CD14-positive monocyte (primary cell): ENCODE measurements at regions not wholly inside any gene's neighbourhood (a gene's known extent, or its start where the extent isn't known, plus 50 kb on each side); places are given as distances from the start of the nearest gene placed in this dataset.
A peak's percentile ranks its signal among the peaks of the same experiment; 100 is the strongest.

ENCODE experiments used
- DNase-seq, 3 donors: peaks; one replicate each; pipeline ENCODE4 v3.0.0-alpha.2; 2011 to 2022
- H2AFZ ChIP-seq: 2 replicates; pipeline ENCODE4 v1.6.0; 2012; ENCODE audit warnings: mild to moderate bottlenecking, low read depth, low read length, inconsistent platforms; ENCODE audit not compliant: insufficient read depth, poor library complexity, severe bottlenecking
- H3K27ac ChIP-seq, 2 donors: 1 replicate in 1 of 2; 2 replicates in 1 of 2; pipeline ENCODE4 v1.5.1; 2012 to 2013; ENCODE audit warnings: low read length in 2 of 2, control low read depth in 1 of 2, inconsistent platforms in 1 of 2, low read depth in 1 of 2, mild to moderate bottlenecking in 1 of 2
- H3K27me3 ChIP-seq, 2 donors: one replicate each; pipeline versions ENCODE4 v1.6.0 to v1.6.1; 2011 to 2013; ENCODE audit warnings: low read length in 2 of 2; ENCODE audit not compliant: control insufficient read depth in 2 of 2, insufficient read depth in 2 of 2
- H3K36me3 ChIP-seq, 2 donors: replicated peaks in 1 of 2; 1 replicate in 1 of 2; 2 replicates in 1 of 2; pipeline versions ENCODE4 v1.5.1 to v1.6.1; 2012 to 2013; ENCODE audit warnings: low read length in 2 of 2, control low read depth in 1 of 2, inconsistent platforms in 1 of 2, mild to moderate bottlenecking in 1 of 2; ENCODE audit not compliant: insufficient read depth in 2 of 2, control insufficient read depth in 1 of 2
- H3K4me1 ChIP-seq, 2 donors: 1 replicate in 1 of 2; 2 replicates in 1 of 2; pipeline versions ENCODE4 v1.5.1 to v1.6.1; 2012 to 2013; ENCODE audit warnings: low read length in 2 of 2, control low read depth in 1 of 2, inconsistent platforms in 1 of 2, mild to moderate bottlenecking in 1 of 2, moderate library complexity in 1 of 2; ENCODE audit not compliant: insufficient read depth in 2 of 2, control insufficient read depth in 1 of 2
- H3K4me2 ChIP-seq: replicated peaks from 2 replicates; pipeline ENCODE3; 2012; ENCODE audit warnings: low read length, moderate library complexity, mild to moderate bottlenecking; ENCODE audit not compliant: poor library complexity, severe bottlenecking; ENCODE audit errors: extremely low read depth
- H3K4me3 ChIP-seq, 3 experiments: fragments of 200-600 bp in 1 of 3; sonication (generic) in 1 of 3; replicated peaks in 1 of 3; 1 replicate in 2 of 3; 2 replicates in 1 of 3; pipeline ENCODE4 v1.5.1; 2011 to 2013; ENCODE audit warnings: low read length in 3 of 3, mild to moderate bottlenecking in 3 of 3, control low read depth in 2 of 3, low read depth in 2 of 3, inconsistent platforms in 1 of 3, moderate library complexity in 1 of 3
- H3K79me2 ChIP-seq: 2 replicates; pipeline ENCODE4 v1.6.0; 2012; ENCODE audit warnings: mild to moderate bottlenecking, control low read depth, inconsistent platforms, low read length, moderate library complexity; ENCODE audit not compliant: insufficient read depth
- H3K9ac ChIP-seq: 2 replicates; pipeline ENCODE4 v1.6.0; 2017; ENCODE audit warnings: low read length, mild to moderate bottlenecking; ENCODE audit not compliant: insufficient read depth, poor library complexity, severe bottlenecking
- H3K9me3 ChIP-seq, 2 donors: replicated peaks in 1 of 2; 1 replicate in 1 of 2; 2 replicates in 1 of 2; pipeline versions ENCODE4 v1.5.1 to v1.6.1; 2012 to 2013; ENCODE audit warnings: low read length in 2 of 2, control low read depth in 1 of 2; ENCODE audit not compliant: control insufficient read depth in 1 of 2, insufficient read depth in 1 of 2
- H4K20me1 ChIP-seq: 2 replicates; pipeline ENCODE4 v1.6.0; 2012; ENCODE audit warnings: mild to moderate bottlenecking, low read length, control low read depth, moderate library complexity; ENCODE audit not compliant: insufficient read depth
- H3K27ac Mint-ChIP-seq, 7 donors: one replicate each; pipeline ENCODE4 v1.8.0; 2020; ENCODE audit warnings: mild to moderate bottlenecking in 7 of 7, mixed read lengths in 7 of 7, moderate library complexity in 6 of 7, inconsistent platforms in 2 of 7
- H3K27me3 Mint-ChIP-seq, 3 donors: one replicate each; pipeline ENCODE4 v1.8.0; 2021 to 2022; ENCODE audit warnings: low read depth in 3 of 3, mild to moderate bottlenecking in 3 of 3, mixed read lengths in 3 of 3, moderate library complexity in 3 of 3, inconsistent platforms in 1 of 3
- H3K36me3 Mint-ChIP-seq, 2 donors: one replicate each; pipeline ENCODE4 v1.8.0; 2020; ENCODE audit warnings: mixed read lengths in 2 of 2, inconsistent platforms in 1 of 2, mild to moderate bottlenecking in 1 of 2
- H3K4me1 Mint-ChIP-seq: one replicate; pipeline ENCODE4 v1.8.0; 2020; ENCODE audit warnings: mild to moderate bottlenecking, mixed read lengths
- H3K4me3 Mint-ChIP-seq, 2 donors: one replicate each; pipeline ENCODE4 v1.8.0; 2020; ENCODE audit warnings: mild to moderate bottlenecking in 2 of 2, mixed read lengths in 2 of 2, moderate library complexity in 1 of 2
- H3K9me3 Mint-ChIP-seq, 7 donors: one replicate each; pipeline ENCODE4 v1.8.0; 2020 to 2022; ENCODE audit warnings: mixed read lengths in 7 of 7, mild to moderate bottlenecking in 6 of 7, moderate library complexity in 6 of 7, inconsistent platforms in 2 of 7
- CTCF ChIP-seq: fragments of 200-600 bp; IDR thresholded peaks from one replicate; pipeline ENCODE4 v1.8.0; 2022; ENCODE audit warnings: antibody characterized with exemption, mild to moderate bottlenecking
- WGBS: methylation state at CpG from one replicate; pipeline ENCODE4 v1.1.5; 2013; ENCODE audit warnings: missing lambda C conversion rate; ENCODE audit not compliant: insufficient coverage; 5-methylcytosine and 5-hydroxymethylcytosine counted together
- intact Hi-C, 2 donors: fragments of 100-400 bp; cut with micrococcal nuclease; formaldehyde crosslinking; loops; one replicate each; pipeline versions ENCODE4 v1.15.0 to v1.15.1; 2023

- peak overlapping the region in 1 of 7 donors; percentile 11 for H3K27ac Mint-ChIP-seq
- no peak for TF ChIP-seq CTCF
- Histone ChIP-seq H4K20me1 (no peaks in the 10 kb centered on the region), H3K79me2 (no peaks in the 10 kb centered on the region), H3K4me2 (no peak overlapping the region), H3K4me1 (no peaks in the 10 kb centered on the region), H3K27me3 (no peaks in the 10 kb centered on the region), H3K4me3 (no peak overlapping the region), H3K27ac (no peak overlapping the region), H3K36me3 (no peaks in the 10 kb centered on the region), H3K9ac (no peak overlapping the region), H3K9me3 (peaks cover 0 to 4% of the 10 kb centered on the region in 2 donors), H2AFZ (no peak overlapping the region)
- H3K4me3 Mint-ChIP-seq = no peak overlapping the region
- peaks cover 0 to 6% (median 3%) of the 10 kb centered on the region in 7 donors for H3K9me3 Mint-ChIP-seq
- 100% methylated on average over 2 of the region's 6 CpGs for WGBS
- H3K36me3 Mint-ChIP-seq = no peaks in the 10 kb centered on the region
- peaks cover 0 to 1% (median 0%) of the 10 kb centered on the region in 3 donors for H3K27me3 Mint-ChIP-seq
- H3K4me1 Mint-ChIP-seq = no peaks in the 10 kb centered on the region
- no peak for DNase-seq
- intact Hi-C loops = no loop called here
Observed at GRCh38 chr13:54573186-54573585, 1544.6 kb downstream of the OLFM4 start.

- Histone ChIP-seq H3K4me1 (no peaks in the 10 kb centered on the region), H3K9me3 (peaks cover 0 to 4% of the 10 kb centered on the region in 2 donors), H3K9ac (no peak overlapping the region), H3K27me3 (no peaks in the 10 kb centered on the region), H2AFZ (no peak overlapping the region), H3K27ac (no peak overlapping the region), H4K20me1 (no peaks in the 10 kb centered on the region), H3K36me3 (no peaks in the 10 kb centered on the region), H3K4me2 (no peak overlapping the region), H3K4me3 (no peak overlapping the region), H3K79me2 (no peaks in the 10 kb centered on the region)
- intact Hi-C loops = no loop called here
- Mint-ChIP-seq H3K27me3 (peaks cover 0 to 1% (median 0%) of the 10 kb centered on the region in 3 donors), H3K36me3 (no peaks in the 10 kb centered on the region), H3K27ac (no peak overlapping the region), H3K4me3 (no peak overlapping the region), H3K9me3 (peaks cover 0 to 6% (median 3%) of the 10 kb centered on the region in 7 donors), H3K4me1 (no peaks in the 10 kb centered on the region)
- no peak for DNase-seq
- no peak for TF ChIP-seq CTCF
- WGBS = no CpG with 5 or more reads among the region's 4 CpGs
Observed at GRCh38 chr13:54574791-54575190, 1546.2 kb downstream of the OLFM4 start.
